HEK293T (cell line): ENCODE measurements at regions not wholly inside any gene's neighbourhood (a gene's known extent, or its start where the extent isn't known, plus 50 kb on each side); places are given as distances from the start of the nearest gene placed in this dataset.
"Not testable (repeated sequence)": the region's sequence is repeated elsewhere in the genome, so short reads cannot be mapped to it uniquely, and the experiment has no call there.

Source experiments
- CTCF ChIA-PET: fragments of 350-600 bp; formaldehyde crosslinking; extraction: SDS; loops from one replicate; lab custom pipeline; 2021; ENCODE audit warnings: antibody characterized with exemption, inconsistent platforms; lab: Yijun Ruan, JAX
- POLR2A ChIA-PET: fragments of 350-600 bp; formaldehyde crosslinking; extraction: SDS; loops from one replicate; lab custom pipeline; 2020; ENCODE audit warnings: antibody characterized with exemption, inconsistent platforms; lab: Yijun Ruan, JAX
- DNase-seq: peaks from one replicate; pipeline ENCODE4 v3.0.0; 2012; ENCODE audit warnings: mixed read lengths; ENCODE audit errors: extremely low spot score
- ARNT ChIP-seq: fragments of 450-650 bp; IDR thresholded peaks from 2 replicates; pipeline ENCODE4 v1.6.1; 2017; ENCODE audit warnings: mild to moderate bottlenecking
- BHLHE40 ChIP-seq: fragments of 450-650 bp; IDR thresholded peaks from 2 replicates; pipeline ENCODE4 v1.6.1; 2016; ENCODE audit warnings: mild to moderate bottlenecking, moderate library complexity, borderline replicate concordance
- CTBP1 ChIP-seq: fragments of 450-650 bp; IDR thresholded peaks from 2 replicates; pipeline ENCODE4 v1.6.1; 2016; ENCODE audit warnings: borderline replicate concordance
- ELF4 ChIP-seq: fragments of 450-650 bp; IDR thresholded peaks from 2 replicates; pipeline ENCODE4 v1.6.1; 2017; ENCODE audit warnings: antibody characterized with exemption
- FOXA1 ChIP-seq: fragments of 450-650 bp; IDR thresholded peaks from 2 replicates; pipeline ENCODE4 v1.6.1; 2016; ENCODE audit warnings: mild to moderate bottlenecking
- FOXK2 ChIP-seq: fragments of 450-650 bp; IDR thresholded peaks from 2 replicates; pipeline ENCODE4 v1.6.1; 2016; ENCODE audit warnings: mild to moderate bottlenecking
- FOXM1 ChIP-seq: fragments of 450-650 bp; IDR thresholded peaks from 2 replicates; pipeline ENCODE4 v1.6.1; 2017; ENCODE audit warnings: mild to moderate bottlenecking, borderline replicate concordance
- HDGF ChIP-seq: fragments of 450-650 bp; IDR thresholded peaks from 2 replicates; pipeline ENCODE4 v1.6.1; 2017; ENCODE audit warnings: antibody characterized with exemption, borderline replicate concordance
- L3MBTL2 ChIP-seq: fragments of 450-650 bp; conservative IDR thresholded peaks from 2 replicates; pipeline ENCODE4 v1.6.1; 2016; ENCODE audit warnings: mild to moderate bottlenecking
- LEF1 ChIP-seq: fragments of 450-650 bp; IDR thresholded peaks from 2 replicates; pipeline ENCODE4 v1.6.1; 2017; ENCODE audit warnings: mild to moderate bottlenecking, borderline replicate concordance
- NFRKB ChIP-seq: fragments of 450-650 bp; IDR thresholded peaks from 2 replicates; pipeline ENCODE4 v1.6.1; 2016; ENCODE audit warnings: mild to moderate bottlenecking, moderate library complexity
- SP1 ChIP-seq: fragments of 450-650 bp; IDR thresholded peaks from 2 replicates; pipeline ENCODE4 v1.6.1; 2017
- SUZ12 ChIP-seq: fragments of 450-650 bp; IDR thresholded peaks from 2 replicates; pipeline ENCODE4 v1.6.1; 2016; ENCODE audit warnings: mild to moderate bottlenecking
- TARDBP ChIP-seq: fragments of 450-650 bp; IDR thresholded peaks from 2 replicates; pipeline ENCODE4 v1.6.1; 2016
- ZNF384 ChIP-seq: fragments of 450-650 bp; IDR thresholded peaks from 2 replicates; pipeline ENCODE4 v1.6.1; 2016
- TF ChIP-seq, protein P1 (sequence below): fragments of 450-650 bp; IDR thresholded peaks from 2 replicates; pipeline ENCODE4 v1.6.1; 2016

DNA sequence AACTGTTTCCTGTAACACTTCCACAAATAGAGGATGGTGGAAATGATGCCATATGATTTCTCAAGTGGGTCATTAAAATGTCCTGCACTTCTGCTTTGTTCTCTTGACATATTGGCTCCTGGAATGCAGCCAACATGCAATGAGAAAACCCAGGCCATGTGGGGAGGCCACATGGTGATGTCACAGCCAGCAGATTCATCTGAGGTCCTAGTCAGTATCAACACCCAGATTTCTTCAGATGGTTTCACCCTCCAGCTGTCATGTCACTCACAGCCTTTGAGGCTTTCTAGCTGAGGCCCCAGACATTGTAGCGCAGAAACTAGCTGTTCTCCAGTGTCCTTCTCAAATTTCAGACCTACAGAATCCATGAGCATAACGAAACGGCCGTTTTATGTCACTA is 102.3 kb upstream of the NUPR2 start:
- no peak for TF ChIP-seq SUZ12
- no peak for TF ChIP-seq FOXM1
- no peak for TF ChIP-seq ARNT
- TF ChIP-seq SP1: no peak
- TF ChIP-seq BHLHE40: no peak
- TF ChIP-seq ZNF384: no peak
- no peak for TF ChIP-seq TARDBP
- no peak for TF ChIP-seq L3MBTL2
- TF ChIP-seq, protein P1, sequence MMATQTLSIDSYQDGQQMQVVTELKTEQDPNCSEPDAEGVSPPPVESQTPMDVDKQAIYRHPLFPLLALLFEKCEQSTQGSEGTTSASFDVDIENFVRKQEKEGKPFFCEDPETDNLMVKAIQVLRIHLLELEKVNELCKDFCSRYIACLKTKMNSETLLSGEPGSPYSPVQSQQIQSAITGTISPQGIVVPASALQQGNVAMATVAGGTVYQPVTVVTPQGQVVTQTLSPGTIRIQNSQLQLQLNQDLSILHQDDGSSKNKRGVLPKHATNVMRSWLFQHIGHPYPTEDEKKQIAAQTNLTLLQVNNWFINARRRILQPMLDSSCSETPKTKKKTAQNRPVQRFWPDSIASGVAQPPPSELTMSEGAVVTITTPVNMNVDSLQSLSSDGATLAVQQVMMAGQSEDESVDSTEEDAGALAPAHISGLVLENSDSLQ: no peak
- TF ChIP-seq ELF4: no peak
- no peak for TF ChIP-seq NFRKB
- no peak for TF ChIP-seq HDGF
- TF ChIP-seq CTBP1: no peak
- no peak for TF ChIP-seq LEF1
- no peak for TF ChIP-seq FOXK2
- TF ChIP-seq FOXA1: no peak
- no peak for DNase-seq
- POLR2A ChIA-PET: no interaction called here
- CTCF ChIA-PET: no interaction called here

DNA sequence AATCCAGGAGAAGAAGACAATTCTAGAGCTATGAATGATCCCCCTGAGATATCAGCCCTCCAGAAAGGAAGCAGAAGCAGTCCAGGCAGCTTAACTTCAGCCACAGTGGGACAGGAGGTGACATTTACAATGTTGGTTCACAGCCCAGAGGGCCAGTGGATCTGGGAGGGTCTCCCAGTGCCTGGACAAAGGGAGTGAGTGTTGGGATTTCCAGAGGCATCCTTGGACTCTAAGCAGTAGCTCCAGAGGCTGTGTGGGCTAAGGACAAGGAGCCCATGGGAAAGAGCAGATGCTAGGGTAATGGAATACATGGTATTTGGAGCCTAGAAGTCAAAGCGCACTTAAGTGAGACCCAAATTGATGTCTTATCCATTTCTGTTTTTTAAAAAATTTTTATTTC is 97.4 kb upstream of the NUPR2 start:
- TF ChIP-seq HDGF (no peak), ELF4 (no peak), SP1 (no peak), BHLHE40 (no peak), CTBP1 (no peak), L3MBTL2 (no peak), ZNF384 (no peak), FOXK2 (no peak), FOXM1 (no peak), SUZ12 (no peak)
- DNase-seq: no peak
- ChIA-PET POLR2A (no interaction called here), CTCF (no interaction called here)

DNA sequence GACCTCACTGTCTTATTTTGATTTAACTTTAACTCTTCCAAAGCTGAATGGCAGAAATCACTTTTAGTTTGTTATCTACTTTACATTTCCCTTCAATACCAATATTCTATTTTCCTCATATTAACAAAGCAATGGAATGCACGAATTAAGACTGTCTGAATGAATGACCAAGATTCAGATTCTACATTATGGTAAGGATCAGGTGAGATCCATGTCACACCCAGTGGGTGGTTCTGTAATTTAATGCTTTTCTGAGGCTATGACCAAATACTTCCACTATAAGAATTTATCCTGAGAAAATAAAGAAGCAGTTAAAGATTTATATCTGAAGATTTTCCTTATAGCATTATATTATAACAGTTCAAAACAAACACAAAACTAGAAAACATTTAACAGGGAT is 90.2 kb upstream of the NUPR2 start:
- TF ChIP-seq LEF1 (no peak), L3MBTL2 (no peak), TARDBP (no peak), HDGF (no peak), SP1 (no peak), FOXM1 (no peak), SUZ12 (no peak), FOXA1 (no peak), CTBP1 (no peak), ARNT (no peak)
- POLR2A ChIA-PET: no interaction called here
- CTCF ChIA-PET: no interaction called here
- no peak for DNase-seq

DNA sequence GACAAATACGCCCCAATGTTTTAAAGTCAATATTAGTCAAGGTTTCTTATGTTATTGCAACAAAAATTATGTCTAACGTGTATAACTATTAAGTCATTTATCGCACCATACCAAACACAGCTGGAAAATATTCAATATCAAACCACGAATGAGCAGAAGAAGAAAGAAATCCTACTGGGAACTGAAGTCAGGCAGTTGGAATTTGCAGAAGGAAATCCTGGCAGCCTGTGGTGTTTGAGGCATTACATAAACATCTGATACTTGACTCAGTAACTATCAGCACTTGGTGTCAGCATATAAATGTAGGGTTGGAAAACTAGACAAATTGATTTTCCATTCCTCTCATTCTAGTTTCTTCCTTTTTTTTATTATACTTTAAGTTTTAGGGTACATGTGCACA is 83.4 kb upstream of the NUPR2 start:
- TF ChIP-seq FOXA1: no peak
- TF ChIP-seq FOXK2: no peak
- no peak for TF ChIP-seq BHLHE40
- no peak for TF ChIP-seq FOXM1
- no peak for TF ChIP-seq LEF1
- TF ChIP-seq ARNT: no peak
- no peak for TF ChIP-seq L3MBTL2
- no peak for TF ChIP-seq HDGF
- TF ChIP-seq TARDBP: no peak
- TF ChIP-seq SP1: no peak
- TF ChIP-seq, protein P1: no peak
- TF ChIP-seq NFRKB: no peak
- no peak for TF ChIP-seq CTBP1
- ChIA-PET CTCF (no interaction called here), POLR2A (no interaction called here)
- no peak for DNase-seq

DNA sequence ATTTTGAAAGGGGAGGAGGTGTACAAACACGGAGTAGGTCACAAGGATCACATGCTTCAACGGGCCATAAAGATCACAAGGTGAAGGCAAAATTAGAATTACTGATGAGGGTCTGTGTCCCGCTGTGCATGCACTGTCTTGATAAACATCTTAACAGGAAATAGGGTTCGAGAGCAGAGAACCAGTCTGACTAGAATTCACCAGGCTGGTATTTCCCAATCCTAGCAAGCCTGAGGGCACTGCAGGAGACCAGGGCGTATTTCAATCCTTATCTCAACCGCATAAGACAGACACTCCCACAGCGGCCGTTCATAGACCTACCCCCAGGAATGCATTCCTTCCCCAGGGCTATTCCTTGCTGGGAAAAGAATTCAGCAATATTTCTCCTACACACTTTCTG is 80.0 kb upstream of the NUPR2 start:
- DNase-seq, POLR2A ChIA-PET, CTCF ChIA-PET: not testable (repeated sequence)

DNA sequence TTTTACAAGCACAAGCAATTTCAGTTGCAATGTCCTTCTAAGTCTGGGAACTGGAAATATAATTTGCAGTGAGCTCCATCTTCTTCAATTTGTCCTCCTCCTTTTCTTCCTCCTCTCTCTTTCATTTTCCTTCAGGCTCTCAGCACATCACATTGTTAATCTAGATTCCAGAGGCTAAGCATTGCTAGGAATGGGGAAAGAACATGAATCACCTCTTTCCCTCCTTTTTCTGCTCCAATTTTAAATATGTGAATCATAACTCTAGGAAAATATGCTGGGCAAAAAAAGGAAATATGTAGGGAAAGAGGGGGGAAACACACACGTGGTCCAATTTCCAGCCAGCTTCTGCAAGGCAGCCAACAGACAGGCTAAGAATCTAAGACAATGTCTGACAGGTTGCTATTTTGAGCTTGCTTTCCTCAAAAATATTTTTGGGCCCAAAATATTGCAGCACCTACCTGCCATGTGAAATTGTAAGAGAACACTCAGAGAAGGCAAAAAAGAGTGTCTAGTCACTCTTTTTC is 72.7 kb upstream of the NUPR2 start:
- ChIA-PET POLR2A (no interaction called here), CTCF (no interaction called here)
- no peak for TF ChIP-seq FOXA1
- TF ChIP-seq FOXK2: no peak
- TF ChIP-seq, protein P1: no peak
- no peak for TF ChIP-seq SUZ12
- no peak for TF ChIP-seq FOXM1
- TF ChIP-seq ELF4: no peak
- TF ChIP-seq HDGF: no peak
- no peak for TF ChIP-seq SP1
- no peak for TF ChIP-seq ARNT
- no peak for TF ChIP-seq NFRKB
- no peak for DNase-seq

DNA sequence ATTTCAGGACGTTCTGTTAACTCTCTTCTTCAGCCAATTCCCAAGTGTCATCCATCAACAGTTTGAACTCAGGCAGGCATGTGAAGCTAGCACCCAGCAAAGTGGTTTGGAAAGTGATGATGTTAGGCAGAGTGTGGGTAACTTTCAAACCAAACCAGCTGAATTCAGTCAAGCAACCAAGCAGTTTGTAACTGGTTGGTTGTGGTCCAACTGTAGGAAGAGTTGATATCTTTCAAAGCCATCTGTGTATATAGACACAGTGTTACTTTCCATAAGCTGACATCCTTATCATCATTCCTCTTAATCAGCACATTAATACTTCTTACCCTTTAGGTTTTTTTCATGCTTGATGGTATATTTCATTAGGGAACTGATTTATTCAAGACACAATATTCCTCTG is 72.2 kb upstream of the NUPR2 start:
- ChIA-PET CTCF (no interaction called here), POLR2A (no interaction called here)
- no peak for DNase-seq
- TF ChIP-seq CTBP1 (no peak), ZNF384 (no peak), FOXK2 (no peak), TARDBP (no peak), SUZ12 (no peak), FOXM1 (no peak), NFRKB (no peak), ARNT (no peak), L3MBTL2 (no peak), LEF1 (no peak), FOXA1 (no peak), ELF4 (no peak), HDGF (no peak)
- TF ChIP-seq, protein P1: no peak
